Esophagus muscularis mucosa (tissue), 3 donors: ENCODE measurements at regions not wholly inside any gene's neighbourhood (a gene's known extent, or its start where the extent isn't known, plus 50 kb on each side); places are given as distances from the start of the nearest gene placed in this dataset.

Experiments
- CTCF ChIP-seq, 3 experiments: fragments of 200-600 bp in 2 of 3; fragments of 450-650 bp in 1 of 3; sonication (generic) in 2 of 3; IDR thresholded peaks; one replicate each; pipeline ENCODE4 v1.5.1; 2017 to 2019; ENCODE audit warnings: antibody characterized with exemption in 3 of 3, mild to moderate bottlenecking in 2 of 3, moderate library complexity in 1 of 3
- POLR2A ChIP-seq: fragments of 450-650 bp; IDR thresholded peaks from one replicate; pipeline ENCODE4 v1.6.1; 2017; ENCODE audit warnings: antibody characterized with exemption, moderate library complexity, mild to moderate bottlenecking, low read depth

GRCh38 chr14:40733206-40733605, 873.5 kb upstream of the LRFN5 start:
- no peak for TF ChIP-seq CTCF (IDR thresholded peaks at IDR 0.05)
- TF ChIP-seq POLR2A: no peak
